B cell (primary cell): ENCODE measurements at regions not wholly inside any gene's neighbourhood (a gene's known extent, or its start where the extent isn't known, plus 50 kb on each side); places are given as distances from the start of the nearest gene placed in this dataset.

Experiments
- CTCF ChIP-seq: fragments of 200-600 bp; IDR thresholded peaks from one replicate; pipeline ENCODE4 v1.8.0; 2022; ENCODE audit warnings: antibody characterized with exemption, mild to moderate bottlenecking
- EZH2 ChIP-seq: IDR thresholded peaks from 2 replicates; pipeline ENCODE4 v1.6.1; 2012; ENCODE audit warnings: borderline replicate concordance, low read depth, mild to moderate bottlenecking, moderate library complexity, low read length; ENCODE audit not compliant: insufficient read depth, poor library complexity, severe bottlenecking

- TF ChIP-seq EZH2 (no peak), CTCF (no peak)
Measured at GRCh38 chr18:10195529-10195928, 258.9 kb upstream of the APCDD1 start.
